ENCODE measurements at regions not wholly inside any gene's neighbourhood (a gene's known extent, or its start where the extent isn't known, plus 50 kb on each side); places are given as distances from the start of the nearest gene placed in this dataset.

DNA sequence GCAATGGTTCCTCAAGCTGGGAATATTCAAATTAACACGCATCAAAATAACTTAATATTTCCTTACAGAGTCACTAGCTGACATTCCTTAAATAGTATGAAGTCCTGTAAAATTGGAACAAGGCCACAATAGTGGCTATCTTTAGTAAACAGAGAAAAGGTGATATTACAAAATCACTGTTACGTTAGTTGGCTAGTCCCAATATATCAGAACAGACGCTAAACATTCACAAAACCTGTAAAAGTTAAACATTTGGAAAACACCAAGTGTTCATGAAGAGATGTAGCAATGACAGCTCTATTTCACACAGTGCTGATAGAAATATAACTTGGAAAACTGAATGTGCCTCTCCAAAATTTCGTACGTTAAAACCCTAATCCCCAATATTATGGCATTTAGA, 61.0 kb upstream of the FAM47C start:
- no peak for TF ChIP-seq POLR2A (IDR thresholded peaks at IDR 0.05)
- TF ChIP-seq, protein P1, sequence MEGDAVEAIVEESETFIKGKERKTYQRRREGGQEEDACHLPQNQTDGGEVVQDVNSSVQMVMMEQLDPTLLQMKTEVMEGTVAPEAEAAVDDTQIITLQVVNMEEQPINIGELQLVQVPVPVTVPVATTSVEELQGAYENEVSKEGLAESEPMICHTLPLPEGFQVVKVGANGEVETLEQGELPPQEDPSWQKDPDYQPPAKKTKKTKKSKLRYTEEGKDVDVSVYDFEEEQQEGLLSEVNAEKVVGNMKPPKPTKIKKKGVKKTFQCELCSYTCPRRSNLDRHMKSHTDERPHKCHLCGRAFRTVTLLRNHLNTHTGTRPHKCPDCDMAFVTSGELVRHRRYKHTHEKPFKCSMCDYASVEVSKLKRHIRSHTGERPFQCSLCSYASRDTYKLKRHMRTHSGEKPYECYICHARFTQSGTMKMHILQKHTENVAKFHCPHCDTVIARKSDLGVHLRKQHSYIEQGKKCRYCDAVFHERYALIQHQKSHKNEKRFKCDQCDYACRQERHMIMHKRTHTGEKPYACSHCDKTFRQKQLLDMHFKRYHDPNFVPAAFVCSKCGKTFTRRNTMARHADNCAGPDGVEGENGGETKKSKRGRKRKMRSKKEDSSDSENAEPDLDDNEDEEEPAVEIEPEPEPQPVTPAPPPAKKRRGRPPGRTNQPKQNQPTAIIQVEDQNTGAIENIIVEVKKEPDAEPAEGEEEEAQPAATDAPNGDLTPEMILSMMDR (IDR thresholded peaks at IDR 0.05) = no peak

Data from adrenal gland (tissue), 5 donors.